IMR-90 (cell line): ENCODE measurements at regions not wholly inside any gene's neighbourhood (a gene's known extent, or its start where the extent isn't known, plus 50 kb on each side); places are given as distances from the start of the nearest gene placed in this dataset.

Experiments used
- ATAC-seq: fragments of 200-7000 bp; cut with Tn5 transposase; 2 replicates; pipeline ENCODE4 v1.9.1; 2020; ENCODE audit warnings: low read depth, mild to moderate bottlenecking, moderate library complexity
- BruUV-seq: library from RNA; stranded (reverse); fragments of 400-500 nt; replicated peaks from 2 replicates; lab custom pipeline; 2021; lab: Mats Ljungman, UMichigan
- CTCF ChIA-PET: fragments of 300-600 bp; formaldehyde crosslinking; extraction: SDS; loops from one replicate; lab custom pipeline; 2021; ENCODE audit warnings: antibody characterized with exemption; lab: Yijun Ruan, JAX
- POLR2A ChIA-PET: fragments of 300-600 bp; sonication (Branson Sonifier 250); formaldehyde crosslinking; loops from one replicate; lab custom pipeline; 2022; ENCODE audit warnings: antibody characterized with exemption; ENCODE audit not compliant: unreplicated experiment; lab: Charles Lee
- DNase-seq: peaks from one replicate; pipeline ENCODE4 v3.0.0; 2013
- H2AFZ ChIP-seq: replicated peaks from 2 replicates; pipeline ENCODE3; 2013; ENCODE audit warnings: low read length, mild to moderate bottlenecking; ENCODE audit not compliant: poor library complexity
- H2AK5ac ChIP-seq: 2 replicates; pipeline ENCODE4 v1.6.1; 2013; ENCODE audit warnings: low read depth, low read length, inconsistent platforms
- H2AK9ac ChIP-seq: replicated peaks from 2 replicates; pipeline ENCODE3; 2013; ENCODE audit warnings: mild to moderate bottlenecking, low read depth, low read length, moderate library complexity; ENCODE audit not compliant: poor library complexity
- H2BK120ac ChIP-seq: 2 replicates; pipeline ENCODE4 v1.6.1; 2013; ENCODE audit warnings: low read depth, low read length, inconsistent platforms
- H2BK15ac ChIP-seq: 3 replicates; pipeline ENCODE4 v1.6.1; 2013; ENCODE audit warnings: low read depth, low read length, inconsistent platforms
- H2BK20ac ChIP-seq: 2 replicates; pipeline ENCODE4 v1.6.1; 2013; ENCODE audit warnings: low read depth, mild to moderate bottlenecking, inconsistent platforms, low read length, moderate library complexity
- H2BK5ac ChIP-seq: 2 replicates; pipeline ENCODE4 v1.6.1; 2013; ENCODE audit warnings: mild to moderate bottlenecking, low read depth, low read length, inconsistent platforms; ENCODE audit not compliant: poor library complexity, severe bottlenecking
- H3K14ac ChIP-seq: replicated peaks from 2 replicates; pipeline ENCODE4 v1.6.1; 2013; ENCODE audit warnings: low read depth, low read length, inconsistent platforms
- H3K18ac ChIP-seq: 2 replicates; pipeline ENCODE4 v1.6.1; 2013; ENCODE audit warnings: low read depth, low read length, control low read depth
- H3K23ac ChIP-seq: 2 replicates; pipeline ENCODE4 v1.6.1; 2013; ENCODE audit warnings: low read depth, low read length, inconsistent platforms
- H3K27ac ChIP-seq: 2 replicates; pipeline ENCODE4 v1.5.1; 2013; ENCODE audit warnings: mild to moderate bottlenecking, control low read depth, low read length; ENCODE audit not compliant: insufficient read depth
- H3K27me3 ChIP-seq: 2 replicates; pipeline ENCODE4 v1.6.1; 2013; ENCODE audit warnings: low read length; ENCODE audit not compliant: control insufficient read depth, insufficient read depth
- H3K36me3 ChIP-seq: 2 replicates; pipeline ENCODE4 v1.6.1; 2013; ENCODE audit warnings: low read length, mixed read lengths; ENCODE audit not compliant: control insufficient read depth, insufficient read depth
- H3K4ac ChIP-seq: 2 replicates; pipeline ENCODE4 v1.6.1; 2013; ENCODE audit warnings: low read depth, low read length, inconsistent platforms
- H3K4me1 ChIP-seq: 2 replicates; pipeline ENCODE4 v1.6.1; 2013; ENCODE audit warnings: low read length, mixed read lengths; ENCODE audit not compliant: control insufficient read depth, insufficient read depth
- H3K4me2 ChIP-seq: 2 replicates; pipeline ENCODE4 v1.6.1; 2013; ENCODE audit warnings: low read depth, mild to moderate bottlenecking, control low read depth, low read length, moderate library complexity
- H3K4me3 ChIP-seq: 2 replicates; pipeline ENCODE4 v1.5.1; 2013; ENCODE audit warnings: low read depth, mild to moderate bottlenecking, control low read depth, low read length, moderate library complexity; ENCODE audit not compliant: insufficient read depth
- H3K56ac ChIP-seq: 2 replicates; pipeline ENCODE4 v1.6.1; 2013; ENCODE audit warnings: low read length, inconsistent platforms; ENCODE audit not compliant: insufficient read depth; ENCODE audit errors: extremely low read depth
- H3K79me1 ChIP-seq, 2 experiments: 2 replicates each; pipeline ENCODE4 v1.6.1; 2013; ENCODE audit warnings: low read length in 2 of 2, inconsistent platforms in 1 of 2, low read depth in 1 of 2
- H3K9ac ChIP-seq: 2 replicates; pipeline ENCODE4 v1.6.1; 2013; ENCODE audit warnings: low read depth, low read length, control low read depth
- H3K9me1 ChIP-seq: 2 replicates; pipeline ENCODE4 v1.6.1; 2013; ENCODE audit warnings: low read length, inconsistent platforms; ENCODE audit not compliant: insufficient read depth
- H3K9me3 ChIP-seq: 2 replicates; pipeline ENCODE4 v1.6.1; 2013; ENCODE audit warnings: low read length; ENCODE audit not compliant: control insufficient read depth, insufficient read depth
- H4K20me1 ChIP-seq: 2 replicates; pipeline ENCODE4 v1.6.1; 2013; ENCODE audit warnings: low read length, inconsistent platforms; ENCODE audit not compliant: insufficient read depth
- H4K5ac ChIP-seq: 2 replicates; pipeline ENCODE4 v1.6.1; 2013; ENCODE audit warnings: mild to moderate bottlenecking, low read depth, low read length, control low read depth
- H4K8ac ChIP-seq, 2 experiments: 2 replicates each; pipeline ENCODE4 v1.6.1; 2013; ENCODE audit warnings: low read depth in 2 of 2, low read length in 2 of 2, control low read depth in 1 of 2, inconsistent platforms in 1 of 2
- H4K91ac ChIP-seq: 2 replicates; pipeline ENCODE4 v1.6.1; 2013; ENCODE audit warnings: low read depth, low read length, inconsistent platforms; ENCODE audit not compliant: insufficient read depth
- BHLHE40 ChIP-seq: fragments of 150-350 bp; IDR thresholded peaks from 2 replicates; pipeline ENCODE4 v1.6.1; 2016; ENCODE audit warnings: mild to moderate bottlenecking, low read depth, low read length
- CEBPB ChIP-seq: IDR thresholded peaks from 2 replicates; pipeline ENCODE4 v1.6.1; 2012; ENCODE audit warnings: low read depth, low read length, improper control_type of control experiment
- CHD1 ChIP-seq: IDR thresholded peaks from 2 replicates; pipeline ENCODE4 v1.6.1; 2012; ENCODE audit warnings: low read depth, low read length, improper control_type of control experiment
- CTCF ChIP-seq: conservative IDR thresholded peaks from 2 replicates; pipeline ENCODE4 v1.5.1; 2012; ENCODE audit warnings: mild to moderate bottlenecking, low read depth, low read length, improper control_type of control experiment
- ELK1 ChIP-seq: fragments of 150-350 bp; IDR thresholded peaks from 2 replicates; pipeline ENCODE4 v1.6.1; 2016; ENCODE audit warnings: low read depth, mild to moderate bottlenecking, low read length, moderate library complexity, borderline replicate concordance
- FOS ChIP-seq: fragments of 150-350 bp; IDR thresholded peaks from 2 replicates; pipeline ENCODE4 v1.6.1; 2016; ENCODE audit warnings: low read depth, low read length
- MAFK ChIP-seq: IDR thresholded peaks from 2 replicates; pipeline ENCODE4 v1.6.1; 2012; ENCODE audit warnings: low read depth, low read length, improper control_type of control experiment
- MAZ ChIP-seq: IDR thresholded peaks from 2 replicates; pipeline ENCODE4 v1.6.1; 2012; ENCODE audit warnings: low read depth, mild to moderate bottlenecking, low read length, improper control_type of control experiment, moderate library complexity, borderline replicate concordance
- MXI1 ChIP-seq: IDR thresholded peaks from 2 replicates; pipeline ENCODE4 v1.6.1; 2012; ENCODE audit warnings: low read depth, mild to moderate bottlenecking, low read length, moderate library complexity, borderline replicate concordance
- NFE2L2 ChIP-seq: fragments of 150-350 bp; IDR thresholded peaks from 2 replicates; pipeline ENCODE4 v1.6.1; 2016; ENCODE audit warnings: low read depth, mild to moderate bottlenecking, low read length
- POLR2A ChIP-seq: IDR thresholded peaks from 2 replicates; pipeline ENCODE4 v1.6.1; 2012; ENCODE audit warnings: mild to moderate bottlenecking, low read depth, low read length
- RAD21 ChIP-seq: IDR thresholded peaks from 2 replicates; pipeline ENCODE4 v1.6.1; 2012; ENCODE audit warnings: low read length, improper control_type of control experiment
- RCOR1 ChIP-seq: IDR thresholded peaks from 2 replicates; pipeline ENCODE4 v1.6.1; 2012; ENCODE audit warnings: mild to moderate bottlenecking, low read length, improper control_type of control experiment; ENCODE audit not compliant: insufficient replicate concordance
- RFX5 ChIP-seq: IDR thresholded peaks from 2 replicates; pipeline ENCODE4 v1.8.0; 2012; ENCODE audit warnings: low read depth, mild to moderate bottlenecking, low read length, moderate library complexity
- SMC3 ChIP-seq: fragments of 150-350 bp; IDR thresholded peaks from 2 replicates; pipeline ENCODE4 v1.6.1; 2016; ENCODE audit warnings: low read depth, mild to moderate bottlenecking, antibody characterized with exemption, low read length, moderate library complexity
- USF2 ChIP-seq: fragments of 150-350 bp; IDR thresholded peaks from 2 replicates; pipeline ENCODE4 v1.6.1; 2017; ENCODE audit warnings: mild to moderate bottlenecking, antibody characterized with exemption, low read length, low read depth
- WGBS, 2 experiments: methylation state at CpG; one replicate each; pipeline versions ENCODE4 v1.1.5 to v1.1.7; 2013; ENCODE audit warnings: missing lambda C conversion rate in 2 of 2; ENCODE audit not compliant: insufficient read length in 1 of 2; ENCODE audit errors: extremely low coverage in 2 of 2; 5-methylcytosine and 5-hydroxymethylcytosine counted together
- dilution Hi-C: fragments of 300-500 bp; cut with HindIII; formaldehyde crosslinking; loops from one replicate; pipeline ENCODE4 v1.14.3; 2018; ENCODE audit warnings: low sequenced_read_pairs; ENCODE audit not compliant: unreplicated experiment
- in situ Hi-C: fragments of 300-500 bp; cut with MboI; formaldehyde crosslinking; loops from 3 replicates; pipeline ENCODE4 v1.14.3; 2019; ENCODE audit warnings: low sequenced_read_pairs, inconsistent platforms, mixed read lengths
- intact Hi-C: fragments of 100-400 bp; cut with micrococcal nuclease; formaldehyde crosslinking; loops from 2 replicates; pipeline ENCODE4 v1.10.0; 2022

- CTCF ChIA-PET, result no interaction called here
Observed at GRCh38 chr6:87922196-87922946, 125.3 kb upstream of the SPACA1 start.

More at GRCh38 chr6:87922196-87922946, 125.3 kb upstream of the SPACA1 start:
- Histone ChIP-seq H3K36me3 (no peaks in the 10 kb centered on the region), H2BK5ac (no peak overlapping the region), H2BK20ac (no peak overlapping the region), H4K8ac (no peak overlapping the region), H3K56ac (no peak overlapping the region), H3K23ac (no peak overlapping the region), H4K91ac (no peak overlapping the region), H3K4me3 (no peak overlapping the region), H4K5ac (no peak overlapping the region), H3K9me1 (no peaks in the 10 kb centered on the region), H3K4me2 (no peak overlapping the region), H3K14ac (no peak overlapping the region), H2AK9ac (no peak overlapping the region), H3K4me1 (no peaks in the 10 kb centered on the region), H3K9ac (no peak overlapping the region), H2AK5ac (no peak overlapping the region), H3K18ac (no peak overlapping the region), H3K27me3 (peaks cover 15% of the 10 kb centered on the region), H2BK120ac (no peak overlapping the region), H3K4ac (no peak overlapping the region), H3K27ac (no peak overlapping the region), H2BK15ac (no peak overlapping the region), H3K79me1 (no peaks in the 10 kb centered on the region), H3K9me3 (no peaks in the 10 kb centered on the region), H4K20me1 (no peaks in the 10 kb centered on the region), H2AFZ (no peak overlapping the region)
- no peak for ATAC-seq
- intact Hi-C loops (loop anchor here (10.0 kb wide), 1 partner anchor 228 kb away; no protein-coding TSS in a partner anchor), dilution Hi-C loops (no loop called here), in situ Hi-C loops (no loop called here)
- BruUV-seq, result no TSS peak
- WGBS, 2 experiments, result 60% methylated on average over 1 of the region's 2 CpGs; no CpG with 5 or more reads in 1 of the 2 experiments
- TF ChIP-seq FOS, result no peak
- TF ChIP-seq RCOR1, result no peak
- no peak for TF ChIP-seq USF2
- TF ChIP-seq RAD21, result no peak
- no peak for TF ChIP-seq BHLHE40
- TF ChIP-seq SMC3, result no peak
- TF ChIP-seq MAFK, result no peak
- TF ChIP-seq ELK1, result no peak
- TF ChIP-seq CHD1, result no peak
- no peak for TF ChIP-seq MXI1
- no peak for TF ChIP-seq CEBPB
- no peak for TF ChIP-seq MAZ
- no peak for TF ChIP-seq RFX5
- no peak for TF ChIP-seq NFE2L2
- TF ChIP-seq CTCF, result no peak
- no peak for TF ChIP-seq POLR2A
- DNase-seq, result no peak
- POLR2A ChIA-PET, result no interaction called here
